LNCAP (cell line): ENCODE measurements at regions not wholly inside any gene's neighbourhood (a gene's known extent, or its start where the extent isn't known, plus 50 kb on each side); places are given as distances from the start of the nearest gene placed in this dataset.

Experiments used
- TF ChIP-seq, protein P1 (sequence below): fragments of 450-650 bp; IDR thresholded peaks from 2 replicates; pipeline ENCODE4 v1.5.1; 2017; ENCODE audit warnings: mild to moderate bottlenecking

DNA sequence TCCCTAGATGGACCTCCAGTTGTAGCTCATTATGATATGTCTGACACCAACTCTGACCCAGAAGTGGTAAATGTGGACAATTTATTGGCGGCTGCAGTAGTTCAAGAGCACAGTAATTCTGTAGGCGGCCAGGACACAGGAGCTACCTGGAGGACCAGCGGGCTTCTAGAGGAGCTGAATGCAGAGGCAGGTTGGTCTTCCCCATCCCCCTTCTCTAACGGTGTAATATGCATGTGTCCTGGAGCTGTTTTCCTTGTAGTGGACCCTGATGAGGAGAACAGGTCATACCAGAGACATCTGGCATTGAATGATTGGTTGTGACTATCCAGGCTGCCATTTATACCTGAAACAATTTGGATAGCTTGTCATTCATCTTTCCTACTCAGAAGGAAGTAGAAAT is 135.8 kb downstream of the HAUS1 start:
- TF ChIP-seq, protein P1, sequence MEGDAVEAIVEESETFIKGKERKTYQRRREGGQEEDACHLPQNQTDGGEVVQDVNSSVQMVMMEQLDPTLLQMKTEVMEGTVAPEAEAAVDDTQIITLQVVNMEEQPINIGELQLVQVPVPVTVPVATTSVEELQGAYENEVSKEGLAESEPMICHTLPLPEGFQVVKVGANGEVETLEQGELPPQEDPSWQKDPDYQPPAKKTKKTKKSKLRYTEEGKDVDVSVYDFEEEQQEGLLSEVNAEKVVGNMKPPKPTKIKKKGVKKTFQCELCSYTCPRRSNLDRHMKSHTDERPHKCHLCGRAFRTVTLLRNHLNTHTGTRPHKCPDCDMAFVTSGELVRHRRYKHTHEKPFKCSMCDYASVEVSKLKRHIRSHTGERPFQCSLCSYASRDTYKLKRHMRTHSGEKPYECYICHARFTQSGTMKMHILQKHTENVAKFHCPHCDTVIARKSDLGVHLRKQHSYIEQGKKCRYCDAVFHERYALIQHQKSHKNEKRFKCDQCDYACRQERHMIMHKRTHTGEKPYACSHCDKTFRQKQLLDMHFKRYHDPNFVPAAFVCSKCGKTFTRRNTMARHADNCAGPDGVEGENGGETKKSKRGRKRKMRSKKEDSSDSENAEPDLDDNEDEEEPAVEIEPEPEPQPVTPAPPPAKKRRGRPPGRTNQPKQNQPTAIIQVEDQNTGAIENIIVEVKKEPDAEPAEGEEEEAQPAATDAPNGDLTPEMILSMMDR = no peak

DNA sequence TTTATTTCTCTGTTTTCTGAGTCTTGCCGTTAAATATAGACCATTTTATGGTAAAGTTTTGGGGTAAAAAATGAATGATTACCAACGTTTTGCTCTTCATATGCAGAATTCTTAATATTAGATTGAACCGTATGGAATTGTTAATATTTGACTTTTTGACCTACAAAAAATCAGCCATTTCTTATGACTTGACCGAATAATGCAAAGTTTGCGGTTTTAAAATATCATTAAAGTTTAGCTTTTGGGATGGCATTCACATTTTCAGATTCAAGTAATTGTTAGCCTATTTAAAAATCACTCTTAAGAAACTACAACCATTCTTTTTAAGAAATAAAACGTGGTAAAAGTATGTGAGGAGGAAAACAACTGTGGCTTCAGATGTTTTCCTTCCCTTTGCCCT is 138.0 kb downstream of the HAUS1 start:
- TF ChIP-seq, protein P1 = no peak

DNA sequence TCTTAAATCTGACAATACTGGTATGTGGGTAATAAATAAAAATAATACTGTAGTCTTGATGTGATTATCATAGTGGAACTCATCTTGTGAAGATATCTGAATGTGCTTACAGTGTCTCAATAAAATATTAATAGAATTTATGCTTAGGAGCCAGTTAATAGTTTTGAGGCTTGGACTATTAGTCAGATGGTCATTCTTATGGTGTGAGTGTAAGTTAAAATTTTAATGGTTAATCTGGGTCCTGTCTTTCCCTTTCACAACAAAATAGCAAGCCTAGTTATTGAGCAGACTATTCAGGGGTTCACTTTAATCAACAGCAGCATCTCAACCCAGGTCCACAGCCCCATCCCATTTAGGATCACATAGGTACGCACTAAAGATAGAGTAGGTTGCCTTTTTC is 138.9 kb downstream of the HAUS1 start:
- TF ChIP-seq, protein P1 = no peak

DNA sequence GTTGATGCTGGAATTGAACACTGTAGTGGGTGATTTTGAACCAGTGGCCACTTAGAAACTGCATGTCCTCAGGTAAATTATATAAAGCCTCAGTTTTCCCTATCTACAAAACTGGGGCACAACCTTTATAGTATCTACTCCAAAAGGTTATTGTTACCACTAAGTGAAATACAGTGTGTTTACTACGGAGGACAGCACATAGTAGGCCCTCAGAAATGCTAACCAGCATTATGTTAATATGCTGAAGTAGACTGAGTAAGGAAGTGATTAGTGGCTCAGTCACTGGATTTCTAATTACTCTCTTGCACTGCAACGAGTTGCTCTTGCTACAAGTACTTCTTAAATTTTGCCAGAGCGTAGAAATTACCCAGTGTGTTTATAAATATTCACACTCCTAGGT is 139.5 kb downstream of the HAUS1 start:
- TF ChIP-seq, protein P1 = no peak

DNA sequence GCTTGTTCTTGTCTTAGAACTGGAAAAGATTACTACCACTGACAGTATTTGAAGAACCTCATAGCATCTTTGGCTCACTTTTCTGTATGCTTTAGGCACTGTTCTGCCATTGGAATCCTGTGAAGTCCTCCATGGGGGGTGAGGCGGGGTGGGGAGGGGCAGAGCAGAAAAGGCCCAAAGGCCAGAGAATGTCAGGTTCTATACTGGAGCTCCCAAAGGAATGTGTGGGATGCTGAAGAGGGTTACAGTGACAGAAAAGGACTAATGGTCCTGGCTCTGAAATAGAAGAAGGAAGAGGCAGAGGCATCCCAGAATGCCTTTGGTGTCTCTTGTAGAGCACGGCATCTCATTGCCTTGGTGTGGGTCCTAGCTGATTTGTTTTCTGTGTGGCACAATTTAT is 141.9 kb downstream of the HAUS1 start:
- TF ChIP-seq, protein P1 = no peak

DNA sequence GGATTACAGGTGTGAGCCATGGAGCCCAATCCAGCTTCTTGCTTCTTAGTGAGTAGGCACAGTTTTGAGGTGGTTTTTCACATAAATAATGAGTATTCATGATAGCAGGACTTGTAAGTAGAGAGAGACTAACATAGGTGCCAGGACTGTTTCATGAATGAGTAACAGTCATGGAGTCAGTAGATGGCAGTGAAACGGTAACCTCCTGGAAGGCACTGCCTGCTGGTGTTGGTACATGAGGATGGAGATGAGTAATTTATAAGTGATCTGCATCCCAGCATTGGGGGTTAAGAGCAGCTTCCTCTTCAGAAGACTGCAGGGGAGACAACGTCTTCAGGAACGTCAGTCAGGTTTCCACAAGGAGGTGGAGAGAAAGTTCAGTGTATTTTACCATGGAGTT is 143.8 kb downstream of the HAUS1 start:
- TF ChIP-seq, protein P1 = no peak

DNA sequence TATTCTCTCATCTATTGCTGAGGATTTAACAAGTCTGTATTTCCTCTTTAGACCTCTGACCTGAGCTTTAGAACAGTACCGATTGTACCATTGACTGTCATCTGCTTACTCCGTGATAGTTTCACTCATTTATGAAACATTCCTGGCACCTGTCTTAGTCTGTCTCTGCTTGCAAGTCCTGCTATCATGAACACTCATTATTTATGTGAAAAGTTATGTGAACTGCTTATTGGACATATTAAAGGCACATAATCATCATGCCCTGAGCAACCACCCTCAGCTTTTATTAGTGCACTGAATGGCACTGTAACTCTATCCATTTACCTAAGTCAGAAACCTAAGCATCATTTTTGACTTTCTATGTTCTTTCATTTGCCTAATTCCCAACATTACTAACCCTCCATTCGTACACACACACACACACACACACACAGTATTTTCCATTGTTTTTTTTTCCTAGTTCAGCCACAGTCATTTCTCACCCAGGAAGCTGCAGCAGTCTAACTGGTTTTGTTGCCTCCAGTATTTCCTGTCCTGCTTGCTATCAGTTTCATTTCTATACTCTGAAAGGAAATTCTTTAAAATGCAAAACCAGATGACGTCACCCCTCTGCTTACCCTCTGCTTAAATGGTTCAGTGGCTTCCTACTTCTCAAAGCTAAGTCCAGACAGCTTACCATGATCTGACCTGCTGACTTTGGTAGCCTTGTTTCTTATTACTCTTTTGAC is 146.1 kb downstream of the HAUS1 start:
- TF ChIP-seq, protein P1 = no peak

DNA sequence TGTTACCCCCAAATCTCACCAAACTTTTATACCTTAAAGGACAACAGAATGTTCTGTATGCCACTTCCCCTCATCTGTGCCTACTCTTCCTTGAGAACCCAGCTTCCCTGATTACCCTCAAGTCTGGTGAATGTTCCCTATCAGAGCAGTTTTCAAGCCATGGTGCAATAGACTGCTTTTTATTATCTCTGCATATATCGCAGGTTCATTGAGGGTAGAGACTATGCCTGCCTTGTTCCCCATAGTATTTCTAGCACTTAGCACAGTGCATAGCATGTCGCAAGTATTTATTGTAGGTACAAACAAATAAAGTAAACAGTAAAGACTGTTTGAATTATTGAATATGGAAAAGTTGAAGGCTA is 146.6 kb downstream of the HAUS1 start:
- TF ChIP-seq, protein P1 = no peak
